NT2/D1 (cell line): ENCODE measurements at regions not wholly inside any gene's neighbourhood (a gene's known extent, or its start where the extent isn't known, plus 50 kb on each side); places are given as distances from the start of the nearest gene placed in this dataset.

Source experiments
- DNase-seq: peaks from one replicate; pipeline ENCODE4 v3.0.0-alpha.2; 2011; ENCODE audit warnings: low read depth, low spot score
- H3K27me3 ChIP-seq: 2 replicates; pipeline ENCODE4 v1.6.0; 2011; ENCODE audit warnings: mild to moderate bottlenecking; ENCODE audit not compliant: insufficient read length, insufficient read depth
- H3K36me3 ChIP-seq: 2 replicates; pipeline ENCODE4 v1.6.1; 2011; ENCODE audit warnings: mild to moderate bottlenecking, low read length, mixed read lengths; ENCODE audit not compliant: insufficient read depth, insufficient read length
- H3K4me1 ChIP-seq: 2 replicates; pipeline ENCODE4 v1.5.1; 2011; ENCODE audit not compliant: insufficient read depth, insufficient read length
- H3K4me3 ChIP-seq: 2 replicates; pipeline ENCODE4 v1.5.1; 2011; ENCODE audit warnings: low read depth; ENCODE audit not compliant: insufficient read length
- H3K9ac ChIP-seq: 2 replicates; pipeline ENCODE4 v1.6.0; 2011; ENCODE audit warnings: low read depth; ENCODE audit not compliant: insufficient read length
- H3K9me3 ChIP-seq: 2 replicates; pipeline ENCODE4 v1.5.1; 2011; ENCODE audit warnings: mild to moderate bottlenecking, low read length; ENCODE audit not compliant: insufficient read depth
- SUZ12 ChIP-seq: IDR thresholded peaks from 2 replicates; pipeline ENCODE4 v1.6.1; 2011; ENCODE audit not compliant: insufficient read length, insufficient read depth; ENCODE audit errors: extremely low read depth
- YY1 ChIP-seq: IDR thresholded peaks from 2 replicates; pipeline ENCODE4 v1.6.1; 2011; ENCODE audit not compliant: insufficient read length, insufficient read depth
- ZNF274 ChIP-seq: IDR thresholded peaks from 2 replicates; pipeline ENCODE4 v1.6.1; 2011; ENCODE audit warnings: mild to moderate bottlenecking, low read depth, low read length

- Histone ChIP-seq H3K36me3 (no peaks in the 10 kb centered on the region), H3K9ac (no peak overlapping the region), H3K27me3 (no peaks in the 10 kb centered on the region), H3K4me3 (no peak overlapping the region), H3K4me1 (no peaks in the 10 kb centered on the region), H3K9me3 (no peaks in the 10 kb centered on the region)
- DNase-seq = no peak
- TF ChIP-seq SUZ12 = no peak
- no peak for TF ChIP-seq YY1
- no peak for TF ChIP-seq ZNF274
Measured at GRCh38 chr15:53843166-53843565, 83.7 kb upstream of the WDR72 start.

- Histone ChIP-seq H3K36me3 (no peaks in the 10 kb centered on the region), H3K9ac (no peak overlapping the region), H3K27me3 (no peaks in the 10 kb centered on the region), H3K4me1 (no peaks in the 10 kb centered on the region), H3K9me3 (no peaks in the 10 kb centered on the region), H3K4me3 (no peak overlapping the region)
- TF ChIP-seq ZNF274 (no peak), YY1 (no peak), SUZ12 (no peak)
- DNase-seq = no peak
Measured at GRCh38 chr15:53841651-53842050, 82.2 kb upstream of the WDR72 start.

GRCh38 chr15:53840681-53841080 is 81.2 kb upstream of the WDR72 start:
- Histone ChIP-seq H3K9me3 (no peaks in the 10 kb centered on the region), H3K9ac (no peak overlapping the region), H3K36me3 (no peaks in the 10 kb centered on the region), H3K4me3 (no peak overlapping the region), H3K27me3 (no peaks in the 10 kb centered on the region), H3K4me1 (no peaks in the 10 kb centered on the region)
- TF ChIP-seq SUZ12 (no peak), ZNF274 (no peak), YY1 (no peak)
- DNase-seq = no peak

- Histone ChIP-seq H3K4me3 (no peak overlapping the region), H3K27me3 (no peaks in the 10 kb centered on the region), H3K4me1 (no peaks in the 10 kb centered on the region), H3K9ac (no peak overlapping the region), H3K9me3 (no peaks in the 10 kb centered on the region; the same call in 1 of the 2 replicates), H3K36me3 (no peaks in the 10 kb centered on the region)
- no peak for TF ChIP-seq YY1
- TF ChIP-seq ZNF274 = no peak
- no peak for TF ChIP-seq SUZ12
- DNase-seq = no peak
Measured at GRCh38 chr15:53837263-53837662, 77.8 kb upstream of the WDR72 start.

GRCh38 chr15:53836618-53837017 is 77.2 kb upstream of the WDR72 start:
- no peak overlapping the region for H3K9ac ChIP-seq
- TF ChIP-seq SUZ12 (no peak), ZNF274 (no peak), YY1 (no peak)
- no peaks in the 10 kb centered on the region for H3K27me3 ChIP-seq
- H3K9me3 ChIP-seq = no peaks in the 10 kb centered on the region; the same call in 1 of the 2 replicates
- no peak for DNase-seq
- H3K36me3 ChIP-seq = no peaks in the 10 kb centered on the region
- H3K4me3 ChIP-seq = no peak overlapping the region
- H3K4me1 ChIP-seq = no peaks in the 10 kb centered on the region

GRCh38 chr15:53835309-53835708 is 75.8 kb upstream of the WDR72 start:
- H3K36me3 ChIP-seq = no peaks in the 10 kb centered on the region
- no peaks in the 10 kb centered on the region for H3K27me3 ChIP-seq
- H3K9ac ChIP-seq = no peak overlapping the region
- DNase-seq = no peak
- no peak overlapping the region for H3K4me3 ChIP-seq
- no peaks in the 10 kb centered on the region for H3K4me1 ChIP-seq
- no peaks in the 10 kb centered on the region; the same call in 1 of the 2 replicates for H3K9me3 ChIP-seq
- TF ChIP-seq YY1 = no peak
- no peak for TF ChIP-seq ZNF274
- no peak for TF ChIP-seq SUZ12

GRCh38 chr15:53834214-53834613 is 74.8 kb upstream of the WDR72 start:
- DNase-seq = no peak
- Histone ChIP-seq H3K27me3 (no peaks in the 10 kb centered on the region), H3K36me3 (no peaks in the 10 kb centered on the region), H3K9ac (no peak overlapping the region), H3K4me3 (no peak overlapping the region), H3K4me1 (no peaks in the 10 kb centered on the region), H3K9me3 (no peaks in the 10 kb centered on the region; the same call in 1 of the 2 replicates)
- TF ChIP-seq ZNF274 = no peak
- TF ChIP-seq SUZ12 = no peak
- no peak for TF ChIP-seq YY1

GRCh38 chr15:53833134-53833624 is 73.7 kb upstream of the WDR72 start:
- Histone ChIP-seq H3K36me3 (no peaks in the 10 kb centered on the region), H3K27me3 (no peaks in the 10 kb centered on the region), H3K9me3 (peaks cover 8% of the 10 kb centered on the region; the same call in 1 of the 2 replicates), H3K4me3 (no peak overlapping the region), H3K9ac (no peak overlapping the region), H3K4me1 (no peaks in the 10 kb centered on the region)
- TF ChIP-seq ZNF274 (no peak), YY1 (no peak), SUZ12 (no peak)
- no peak for DNase-seq
